ENCODE measurements at regions not wholly inside any gene's neighbourhood (a gene's known extent, or its start where the extent isn't known, plus 50 kb on each side); places are given as distances from the start of the nearest gene placed in this dataset.
"Not testable (repeated sequence)": the region's sequence is repeated elsewhere in the genome, so short reads cannot be mapped to it uniquely, and the experiment has no call there.

- no peak for DNase-seq (ENCODE audit: low spot score)
- Mint-ChIP-seq H3K4me3 (no peak overlapping the region), H3K27ac (no peak overlapping the region), H3K9me3 (no peaks in the 10 kb centered on the region), H3K36me3 (ENCODE audit: low read depth) (no peaks in the 10 kb centered on the region), H3K4me1 (ENCODE audit: low read depth) (no peaks in the 10 kb centered on the region), H3K27me3 (ENCODE audit: low read depth) (peaks cover 7% of the 10 kb centered on the region)
Observed at GRCh38 chr3:102329561-102329960, 105.3 kb upstream of the ZPLD1 start.

- H3K27ac Mint-ChIP-seq: no peak overlapping the region
- H3K36me3 Mint-ChIP-seq (ENCODE audit: low read depth): no peaks in the 10 kb centered on the region
- no peaks in the 10 kb centered on the region for H3K9me3 Mint-ChIP-seq
- no peak for DNase-seq (ENCODE audit: low spot score)
- H3K27me3 Mint-ChIP-seq (ENCODE audit: low read depth): peaks cover 7% of the 10 kb centered on the region
- H3K4me3 Mint-ChIP-seq: no peak overlapping the region
- no peaks in the 10 kb centered on the region for H3K4me1 Mint-ChIP-seq (ENCODE audit: low read depth)
Observed at GRCh38 chr3:102332205-102332604, 102.6 kb upstream of the ZPLD1 start.

- Mint-ChIP-seq H3K27me3 (ENCODE audit: low read depth) (peaks cover 7% of the 10 kb centered on the region), H3K9me3 (no peaks in the 10 kb centered on the region), H3K36me3 (ENCODE audit: low read depth) (no peaks in the 10 kb centered on the region), H3K27ac (no peak overlapping the region), H3K4me3 (no peak overlapping the region), H3K4me1 (ENCODE audit: low read depth) (no peaks in the 10 kb centered on the region)
- no peak for DNase-seq (ENCODE audit: low spot score)
Observed at GRCh38 chr3:102332934-102333333, 101.9 kb upstream of the ZPLD1 start.

- no peak overlapping the region for H3K4me3 Mint-ChIP-seq
Observed at GRCh38 chr3:102336130-102336529, 98.7 kb upstream of the ZPLD1 start.

GRCh38 chr3:102339671-102340070 is 95.1 kb upstream of the ZPLD1 start:
- no peak for DNase-seq (ENCODE audit: low spot score)
- H3K27me3 Mint-ChIP-seq (ENCODE audit: low read depth): no peaks in the 10 kb centered on the region
- H3K27ac Mint-ChIP-seq: no peak overlapping the region
- no peak overlapping the region for H3K4me3 Mint-ChIP-seq
- no peaks in the 10 kb centered on the region for H3K9me3 Mint-ChIP-seq
- no peaks in the 10 kb centered on the region for H3K36me3 Mint-ChIP-seq (ENCODE audit: low read depth)
- no peaks in the 10 kb centered on the region for H3K4me1 Mint-ChIP-seq (ENCODE audit: low read depth)

More at GRCh38 chr3:102336130-102336529, 98.7 kb upstream of the ZPLD1 start:
- DNase-seq (ENCODE audit: low spot score): no peak
- Mint-ChIP-seq H3K27ac (no peak overlapping the region), H3K9me3 (no peaks in the 10 kb centered on the region), H3K4me1 (ENCODE audit: low read depth) (no peaks in the 10 kb centered on the region), H3K27me3 (ENCODE audit: low read depth) (peaks cover 7% of the 10 kb centered on the region), H3K36me3 (ENCODE audit: low read depth) (no peaks in the 10 kb centered on the region)

- H3K27ac Mint-ChIP-seq: no peak overlapping the region
- H3K4me3 Mint-ChIP-seq: no peak overlapping the region
- H3K9me3 Mint-ChIP-seq: no peaks in the 10 kb centered on the region
- no peaks in the 10 kb centered on the region for H3K36me3 Mint-ChIP-seq (ENCODE audit: low read depth)
- peaks cover 9% of the 10 kb centered on the region for H3K27me3 Mint-ChIP-seq (ENCODE audit: low read depth)
- DNase-seq (ENCODE audit: low spot score): no peak
- no peaks in the 10 kb centered on the region for H3K4me1 Mint-ChIP-seq (ENCODE audit: low read depth)
Observed at GRCh38 chr3:102346897-102347296, 87.9 kb upstream of the ZPLD1 start.

GRCh38 chr3:102348904-102349303 is 85.9 kb upstream of the ZPLD1 start:
- H3K27me3 Mint-ChIP-seq (ENCODE audit: low read depth): peaks cover 9% of the 10 kb centered on the region
- H3K27ac Mint-ChIP-seq: no peak overlapping the region
- DNase-seq (ENCODE audit: low spot score): no peak
- H3K36me3 Mint-ChIP-seq (ENCODE audit: low read depth): no peaks in the 10 kb centered on the region
- no peak overlapping the region for H3K4me3 Mint-ChIP-seq
- no peaks in the 10 kb centered on the region for H3K4me1 Mint-ChIP-seq (ENCODE audit: low read depth)
- no peaks in the 10 kb centered on the region for H3K9me3 Mint-ChIP-seq

- Mint-ChIP-seq H3K4me1 (ENCODE audit: low read depth) (no peaks in the 10 kb centered on the region), H3K4me3 (no peak overlapping the region), H3K27me3 (ENCODE audit: low read depth) (peaks cover 2% of the 10 kb centered on the region), H3K27ac (no peak overlapping the region), H3K9me3 (no peaks in the 10 kb centered on the region), H3K36me3 (ENCODE audit: low read depth) (no peaks in the 10 kb centered on the region)
- no peak for DNase-seq (ENCODE audit: low spot score)
Observed at GRCh38 chr3:102353148-102353547, 81.7 kb upstream of the ZPLD1 start.

GRCh38 chr3:102353805-102354204 is 81.0 kb upstream of the ZPLD1 start:
- H3K4me3 Mint-ChIP-seq: no peak overlapping the region
- no peak overlapping the region for H3K27ac Mint-ChIP-seq
- H3K9me3 Mint-ChIP-seq: no peaks in the 10 kb centered on the region
- no peaks in the 10 kb centered on the region for H3K4me1 Mint-ChIP-seq (ENCODE audit: low read depth)
- H3K27me3 Mint-ChIP-seq (ENCODE audit: low read depth): peaks cover 2% of the 10 kb centered on the region
- no peak for DNase-seq (ENCODE audit: low spot score)
- H3K36me3 Mint-ChIP-seq (ENCODE audit: low read depth): no peaks in the 10 kb centered on the region

GRCh38 chr3:102354818-102355515 is 79.8 kb upstream of the ZPLD1 start:
- Mint-ChIP-seq H3K36me3 (ENCODE audit: low read depth) (no peaks in the 10 kb centered on the region), H3K9me3 (no peaks in the 10 kb centered on the region), H3K4me1 (ENCODE audit: low read depth) (no peaks in the 10 kb centered on the region), H3K4me3 (no peak overlapping the region), H3K27ac (no peak overlapping the region), H3K27me3 (ENCODE audit: low read depth) (peaks cover 2% of the 10 kb centered on the region)
- no peak for DNase-seq (ENCODE audit: low spot score)

GRCh38 chr3:102356506-102356905 is 78.3 kb upstream of the ZPLD1 start:
- H3K4me1 Mint-ChIP-seq (ENCODE audit: low read depth): no peaks in the 10 kb centered on the region

GRCh38 chr3:102357313-102357712 is 77.5 kb upstream of the ZPLD1 start:
- DNase-seq (ENCODE audit: low spot score); H3K27me3 Mint-ChIP-seq (ENCODE audit: low read depth); H3K9me3 Mint-ChIP-seq; H3K4me3 Mint-ChIP-seq; H3K36me3 Mint-ChIP-seq (ENCODE audit: low read depth); H3K4me1 Mint-ChIP-seq (ENCODE audit: low read depth); H3K27ac Mint-ChIP-seq: not testable (repeated sequence)

More at GRCh38 chr3:102356506-102356905, 78.3 kb upstream of the ZPLD1 start:
- Mint-ChIP-seq H3K27ac (no peak overlapping the region), H3K4me3 (no peak overlapping the region), H3K9me3 (no peaks in the 10 kb centered on the region), H3K36me3 (ENCODE audit: low read depth) (no peaks in the 10 kb centered on the region), H3K27me3 (ENCODE audit: low read depth) (no peaks in the 10 kb centered on the region)
- DNase-seq (ENCODE audit: low spot score): no peak

- Mint-ChIP-seq H3K27ac (no peak overlapping the region), H3K36me3 (ENCODE audit: low read depth) (no peaks in the 10 kb centered on the region), H3K27me3 (ENCODE audit: low read depth) (no peaks in the 10 kb centered on the region), H3K4me1 (ENCODE audit: low read depth) (no peaks in the 10 kb centered on the region), H3K9me3 (peaks cover 10% of the 10 kb centered on the region), H3K4me3 (no peak overlapping the region)
- no peak for DNase-seq (ENCODE audit: low spot score)
Observed at GRCh38 chr3:102360183-102360860, 74.5 kb upstream of the ZPLD1 start.

GRCh38 chr3:102361101-102361500 is 73.7 kb upstream of the ZPLD1 start:
- H3K27me3 Mint-ChIP-seq (ENCODE audit: low read depth): no peaks in the 10 kb centered on the region
- no peak overlapping the region for H3K27ac Mint-ChIP-seq
- no peaks in the 10 kb centered on the region for H3K36me3 Mint-ChIP-seq (ENCODE audit: low read depth)
- H3K4me1 Mint-ChIP-seq (ENCODE audit: low read depth): no peaks in the 10 kb centered on the region
- H3K9me3 Mint-ChIP-seq: peaks cover 10% of the 10 kb centered on the region
- DNase-seq (ENCODE audit: low spot score): no peak
- H3K4me3 Mint-ChIP-seq: no peak overlapping the region

- not testable (repeated sequence) for H3K27ac Mint-ChIP-seq; H3K27me3 Mint-ChIP-seq (ENCODE audit: low read depth); H3K36me3 Mint-ChIP-seq (ENCODE audit: low read depth); DNase-seq (ENCODE audit: low spot score); H3K9me3 Mint-ChIP-seq; H3K4me1 Mint-ChIP-seq (ENCODE audit: low read depth); H3K4me3 Mint-ChIP-seq
Observed at GRCh38 chr3:102366116-102366515, 68.7 kb upstream of the ZPLD1 start.
